OCI-LY3 (cell line): ENCODE measurements at regions not wholly inside any gene's neighbourhood (a gene's known extent, or its start where the extent isn't known, plus 50 kb on each side); places are given as distances from the start of the nearest gene placed in this dataset.
"Not testable (repeated sequence)": the region's sequence is repeated elsewhere in the genome, so short reads cannot be mapped to it uniquely, and the experiment has no call there.

Experiments used
- H2AFZ ChIP-seq: fragments of 200-600, 300-600 bp; shearing (Covaris generic); 2 replicates; pipeline ENCODE4 v1.6.0; 2014; ENCODE audit warnings: antibody characterized with exemption, low read depth, low read length
- H3K27ac ChIP-seq: fragments of 200-600, 300-600 bp; sonication (generic); 2 replicates; pipeline ENCODE4 v1.5.1; 2014; ENCODE audit warnings: mild to moderate bottlenecking, low read length, moderate library complexity, mixed read lengths
- H3K27me3 ChIP-seq: fragments of 200-600, 300-600 bp; sonication (generic); 2 replicates; pipeline ENCODE4 v1.6.1; 2014; ENCODE audit warnings: low read depth, low read length, mixed read lengths
- H3K36me3 ChIP-seq: fragments of 200-600, 300-600 bp; sonication (generic); replicated peaks from 2 replicates; pipeline ENCODE3; 2014; ENCODE audit warnings: low read depth, low read length, mixed read lengths
- H3K4me1 ChIP-seq: fragments of 300-600, 200-600 bp; sonication (generic); 2 replicates; pipeline ENCODE4 v1.6.1; 2014; ENCODE audit warnings: low read length, mixed read lengths
- H3K4me2 ChIP-seq: fragments of 200-600, 300-600 bp; sonication (generic); 2 replicates; pipeline ENCODE4 v1.6.1; 2014; ENCODE audit warnings: low read length, mixed read lengths
- H3K4me3 ChIP-seq: fragments of 300-600, 200-600 bp; sonication (generic); 2 replicates; pipeline ENCODE4 v1.5.1; 2014; ENCODE audit warnings: antibody characterized with exemption, mild to moderate bottlenecking, low read length, moderate library complexity
- H3K79me2 ChIP-seq: fragments of 300-600, 200-600 bp; shearing (Covaris generic); 2 replicates; pipeline ENCODE4 v1.6.1; 2014; ENCODE audit warnings: mild to moderate bottlenecking, low read length, mixed read lengths
- H3K9ac ChIP-seq: fragments of 300-600, 200-600 bp; shearing (Covaris generic); 2 replicates; pipeline ENCODE4 v1.6.0; 2014; ENCODE audit warnings: mild to moderate bottlenecking, low read length, moderate library complexity
- H3K9me3 ChIP-seq: fragments of 200-600, 300-600 bp; shearing (Covaris generic); 2 replicates; pipeline ENCODE4 v1.6.1; 2014; ENCODE audit warnings: low read length, mixed read lengths; ENCODE audit not compliant: insufficient read depth
- H4K20me1 ChIP-seq: fragments of 200-600, 300-600 bp; sonication (generic); 2 replicates; pipeline ENCODE4 v1.6.1; 2016; ENCODE audit warnings: low read length, mixed read lengths; ENCODE audit not compliant: insufficient read depth
- CTCF ChIP-seq: fragments of 200-600, 300-600 bp; sonication (generic); IDR thresholded peaks from 2 replicates; pipeline ENCODE4 v1.5.1; 2014; ENCODE audit warnings: antibody characterized with exemption, low read length, low read depth
- EZH2phosphoT487 ChIP-seq: fragments of 200-600 bp; shearing (Covaris generic); IDR thresholded peaks from 2 replicates; pipeline ENCODE4 v1.6.1; 2018; ENCODE audit warnings: antibody characterized with exemption, mixed run types, low read depth

GRCh38 chrX:125439194-125439849, 119.7 kb downstream of the TEX13C start:
- H3K9me3 ChIP-seq: no peaks in the 10 kb centered on the region
- H3K9ac ChIP-seq: no peak overlapping the region
- H3K4me1 ChIP-seq: peaks cover 3% of the 10 kb centered on the region; the same call in 1 of the 2 replicates
- H3K27ac ChIP-seq: no peak overlapping the region
- no peak overlapping the region for H2AFZ ChIP-seq
- peak; percentile 42 for TF ChIP-seq CTCF
- TF ChIP-seq EZH2phosphoT487: no peak
- H4K20me1 ChIP-seq: no peaks in the 10 kb centered on the region
- no peak overlapping the region for H3K4me3 ChIP-seq
- no peaks in the 10 kb centered on the region for H3K27me3 ChIP-seq
- H3K79me2 ChIP-seq: no peaks in the 10 kb centered on the region
- H3K36me3 ChIP-seq: no peaks in the 10 kb centered on the region
- no peak overlapping the region for H3K4me2 ChIP-seq

GRCh38 chrX:125444659-125445058, 125.0 kb downstream of the TEX13C start:
- H3K27ac ChIP-seq: no peak overlapping the region
- no peak overlapping the region for H3K4me2 ChIP-seq
- no peaks in the 10 kb centered on the region for H3K4me1 ChIP-seq
- H3K36me3 ChIP-seq: no peaks in the 10 kb centered on the region
- H3K9ac ChIP-seq: no peak overlapping the region
- H3K27me3 ChIP-seq: no peaks in the 10 kb centered on the region
- H3K79me2 ChIP-seq: no peaks in the 10 kb centered on the region
- no peak for TF ChIP-seq EZH2phosphoT487
- no peak for TF ChIP-seq CTCF
- H3K9me3 ChIP-seq: no peaks in the 10 kb centered on the region
- H2AFZ ChIP-seq: no peak overlapping the region
- H3K4me3 ChIP-seq: no peak overlapping the region
- no peaks in the 10 kb centered on the region for H4K20me1 ChIP-seq

- no peaks in the 10 kb centered on the region for H3K4me1 ChIP-seq
- no peaks in the 10 kb centered on the region for H3K9me3 ChIP-seq
- no peak overlapping the region for H3K4me3 ChIP-seq
- H3K27ac ChIP-seq: no peak overlapping the region
- no peaks in the 10 kb centered on the region for H3K36me3 ChIP-seq
- H3K4me2 ChIP-seq: no peak overlapping the region
- no peak overlapping the region for H2AFZ ChIP-seq
- H3K79me2 ChIP-seq: no peaks in the 10 kb centered on the region
- no peak overlapping the region for H3K9ac ChIP-seq
- no peaks in the 10 kb centered on the region for H4K20me1 ChIP-seq
- no peaks in the 10 kb centered on the region for H3K27me3 ChIP-seq
- TF ChIP-seq EZH2phosphoT487 (no peak), CTCF (no peak)
These were observed 155.8 kb downstream of the TEX13C start for GRCh38 chrX:125475482-125475881.

- H3K4me3 ChIP-seq: no peak overlapping the region
- TF ChIP-seq EZH2phosphoT487 (no peak), CTCF (no peak)
- no peak overlapping the region for H3K9ac ChIP-seq
- H3K4me2 ChIP-seq: no peak overlapping the region
- H3K36me3 ChIP-seq: no peaks in the 10 kb centered on the region
- H2AFZ ChIP-seq: no peak overlapping the region
- no peaks in the 10 kb centered on the region for H4K20me1 ChIP-seq
- H3K27ac ChIP-seq: no peak overlapping the region
- no peaks in the 10 kb centered on the region for H3K9me3 ChIP-seq
- no peaks in the 10 kb centered on the region for H3K4me1 ChIP-seq
- no peaks in the 10 kb centered on the region for H3K27me3 ChIP-seq
- H3K79me2 ChIP-seq: no peaks in the 10 kb centered on the region
These were observed 172.8 kb downstream of the TEX13C start for GRCh38 chrX:125492439-125492838.

GRCh38 chrX:125493004-125493403, 173.3 kb downstream of the TEX13C start:
- not testable (repeated sequence) for H3K27ac ChIP-seq, H3K4me1 ChIP-seq, H3K27me3 ChIP-seq, H3K4me2 ChIP-seq, H2AFZ ChIP-seq, H3K4me3 ChIP-seq, H3K79me2 ChIP-seq, H4K20me1 ChIP-seq, H3K9me3 ChIP-seq, H3K9ac ChIP-seq, H3K36me3 ChIP-seq
